ENCODE measurements at regions not wholly inside any gene's neighbourhood (a gene's known extent, or its start where the extent isn't known, plus 50 kb on each side); places are given as distances from the start of the nearest gene placed in this dataset.

- DNase-seq, result no peak
Observed at GRCh38 chr5:3268760-3269330, 326.8 kb upstream of the IRX1 start.

- DNase-seq, result no peak
Observed at GRCh38 chr5:3266861-3267260, 328.8 kb upstream of the IRX1 start.

- no peak for DNase-seq
Observed at GRCh38 chr5:3265936-3266335, 329.7 kb upstream of the IRX1 start.

- DNase-seq, result no peak
Observed at GRCh38 chr5:3265131-3265885, 330.3 kb upstream of the IRX1 start.

- no peak for DNase-seq
Observed at GRCh38 chr5:3262451-3262850, 333.2 kb upstream of the IRX1 start.

GRCh38 chr5:3261081-3261480 lies 334.6 kb upstream of the IRX1 start:
- no peak for DNase-seq

GRCh38 chr5:3258050-3258449 lies 337.6 kb upstream of the IRX1 start:
- DNase-seq, result no peak

GRCh38 chr5:3252235-3252634 lies 343.4 kb upstream of the IRX1 start:
- DNase-seq, result no peak

- DNase-seq, result no peak
Observed at GRCh38 chr5:3251784-3252183, 343.8 kb upstream of the IRX1 start.

- no peak for DNase-seq
Observed at GRCh38 chr5:3249401-3249800, 346.2 kb upstream of the IRX1 start.

- DNase-seq, result no peak
Observed at GRCh38 chr5:3237276-3237868, 358.3 kb upstream of the IRX1 start.

GRCh38 chr5:3234566-3234965 lies 361.1 kb upstream of the IRX1 start:
- no peak for DNase-seq

GRCh38 chr5:3230941-3231340 lies 364.7 kb upstream of the IRX1 start:
- DNase-seq, result no peak

- no peak for DNase-seq
Observed at GRCh38 chr5:3230254-3230653, 365.4 kb upstream of the IRX1 start.

GRCh38 chr5:3226196-3226920 lies 369.3 kb upstream of the IRX1 start:
- DNase-seq, result no peak

GRCh38 chr5:3225201-3225960 lies 370.3 kb upstream of the IRX1 start:
- DNase-seq, result no peak

GRCh38 chr5:3222924-3223323 lies 372.7 kb upstream of the IRX1 start:
- no peak for DNase-seq

- no peak for DNase-seq
Observed at GRCh38 chr5:3221432-3221831, 374.2 kb upstream of the IRX1 start.

- no peak for DNase-seq
Observed at GRCh38 chr5:3220638-3221288, 374.9 kb upstream of the IRX1 start.

- DNase-seq, result no peak
Observed at GRCh38 chr5:3220201-3220600, 375.4 kb upstream of the IRX1 start.

- DNase-seq, result no peak
Observed at GRCh38 chr5:3218916-3219650, 376.5 kb upstream of the IRX1 start.

Data from DMS53 (cell line).